Esophagus squamous epithelium (tissue), 4 donors: ENCODE measurements at regions not wholly inside any gene's neighbourhood (a gene's known extent, or its start where the extent isn't known, plus 50 kb on each side); places are given as distances from the start of the nearest gene placed in this dataset.

Source experiments
- POLR2A ChIP-seq, 4 donors: fragments of 450-650 bp; IDR thresholded peaks; one replicate each; pipeline ENCODE4 v1.6.1; 2017; ENCODE audit warnings: antibody characterized with exemption in 4 of 4, mild to moderate bottlenecking in 4 of 4, moderate library complexity in 3 of 4
- TF ChIP-seq, protein P1 (sequence below), 6 experiments: fragments of 450-650 bp in 4 of 6; fragments of 200-600 bp in 2 of 6; sonication (generic) in 2 of 6; IDR thresholded peaks; one replicate each; pipeline ENCODE4 v1.5.1; 2016 to 2019; ENCODE audit warnings: antibody characterized with exemption in 6 of 6, mild to moderate bottlenecking in 4 of 6, moderate library complexity in 4 of 6

DNA sequence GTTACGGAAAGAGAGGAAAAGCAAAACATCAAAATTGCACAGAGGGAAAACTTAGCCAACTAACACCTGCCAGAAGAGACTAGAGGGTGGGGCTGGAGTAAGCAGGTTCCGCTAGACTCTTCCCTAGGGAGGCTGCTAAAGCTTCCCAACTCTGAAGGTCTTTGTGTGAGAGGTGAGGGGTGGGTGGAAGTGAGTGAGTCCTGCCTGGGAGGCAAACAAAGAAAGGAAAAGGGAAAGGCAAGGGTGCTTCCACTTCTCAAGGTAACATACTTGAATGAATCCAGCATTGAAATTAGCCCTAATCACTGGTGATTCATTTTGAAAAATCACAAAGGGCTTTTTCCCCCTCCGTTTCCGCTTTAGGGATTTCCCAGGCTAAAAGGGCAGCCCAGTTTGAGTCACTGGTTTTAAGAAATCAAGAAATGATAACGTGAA is 220.5 kb upstream of the ADAMTS9 start:
- TF ChIP-seq, protein P1, sequence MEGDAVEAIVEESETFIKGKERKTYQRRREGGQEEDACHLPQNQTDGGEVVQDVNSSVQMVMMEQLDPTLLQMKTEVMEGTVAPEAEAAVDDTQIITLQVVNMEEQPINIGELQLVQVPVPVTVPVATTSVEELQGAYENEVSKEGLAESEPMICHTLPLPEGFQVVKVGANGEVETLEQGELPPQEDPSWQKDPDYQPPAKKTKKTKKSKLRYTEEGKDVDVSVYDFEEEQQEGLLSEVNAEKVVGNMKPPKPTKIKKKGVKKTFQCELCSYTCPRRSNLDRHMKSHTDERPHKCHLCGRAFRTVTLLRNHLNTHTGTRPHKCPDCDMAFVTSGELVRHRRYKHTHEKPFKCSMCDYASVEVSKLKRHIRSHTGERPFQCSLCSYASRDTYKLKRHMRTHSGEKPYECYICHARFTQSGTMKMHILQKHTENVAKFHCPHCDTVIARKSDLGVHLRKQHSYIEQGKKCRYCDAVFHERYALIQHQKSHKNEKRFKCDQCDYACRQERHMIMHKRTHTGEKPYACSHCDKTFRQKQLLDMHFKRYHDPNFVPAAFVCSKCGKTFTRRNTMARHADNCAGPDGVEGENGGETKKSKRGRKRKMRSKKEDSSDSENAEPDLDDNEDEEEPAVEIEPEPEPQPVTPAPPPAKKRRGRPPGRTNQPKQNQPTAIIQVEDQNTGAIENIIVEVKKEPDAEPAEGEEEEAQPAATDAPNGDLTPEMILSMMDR (IDR thresholded peaks at IDR 0.05), result no peak
- TF ChIP-seq POLR2A (IDR thresholded peaks at IDR 0.05), result no peak
